Erythroblast (primary cell): ENCODE measurements at regions not wholly inside any gene's neighbourhood (a gene's known extent, or its start where the extent isn't known, plus 50 kb on each side); places are given as distances from the start of the nearest gene placed in this dataset.

Source experiments
- GATA1 ChIP-seq: IDR thresholded peaks from 2 replicates; pipeline ENCODE4 v1.6.1; 2011; ENCODE audit warnings: low read depth, mild to moderate bottlenecking, control low read depth, low read length, moderate library complexity
- POLR2A ChIP-seq: IDR thresholded peaks from 2 replicates; pipeline ENCODE4 v1.6.1; 2011; ENCODE audit warnings: mild to moderate bottlenecking, low read length

DNA sequence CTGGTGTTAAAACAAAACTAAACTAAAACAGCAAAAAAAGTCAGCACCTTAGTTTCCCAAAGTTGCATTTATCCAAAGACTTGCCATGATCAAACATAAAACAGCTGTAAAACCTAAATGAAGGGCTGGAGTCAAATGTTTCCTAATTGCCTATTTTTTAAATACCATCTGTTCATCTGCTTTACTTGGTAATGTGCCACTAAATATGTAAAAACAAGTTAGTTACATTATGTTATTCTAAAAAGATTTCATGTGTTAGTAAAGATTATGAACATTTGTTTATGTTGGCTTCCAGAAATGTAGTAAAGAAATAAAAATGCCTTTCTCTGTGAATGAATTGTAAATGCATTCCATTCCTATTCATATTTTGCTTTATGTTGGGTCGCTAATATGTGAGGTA lies 977.8 kb downstream of the FSTL5 start:
- TF ChIP-seq POLR2A (no peak), GATA1 (no peak)
